ENCODE measurements at regions not wholly inside any gene's neighbourhood (a gene's known extent, or its start where the extent isn't known, plus 50 kb on each side); places are given as distances from the start of the nearest gene placed in this dataset.

- no TSS peak for BruUV-seq (replicated peaks)
- H3K4me1 ChIP-seq (ENCODE audit: insufficient read depth, low read length) = 0 out of 2 replicates have a peak, but pooled peaks cover 6% of the 10 kb centered on the region
- H4K20me1 ChIP-seq (ENCODE audit: insufficient read depth, low read length) = no peaks in the 10 kb centered on the region
- H3K27me3 ChIP-seq (ENCODE audit: control insufficient read depth in 1 of 2, insufficient read depth in 2 of 2, low read length in 2 of 2) = no peaks in the 10 kb centered on the region
- intact Hi-C loops (cut with micrococcal nuclease; ENCODE audit: unreplicated experiment) = no loop called here
- FAIRE-seq (no peak), ATAC-seq (no peak), DNase-seq (ENCODE audit: low spot score) (no peak)
- POLR2A ChIA-PET = no interaction called here
- WGBS (ENCODE audit: low lambda C conversion rate) = 24% methylated on average over 7 of the region's 7 CpGs
- H2AFZ ChIP-seq (ENCODE audit: low read length) = no peak overlapping the region
- H3K4me3 ChIP-seq (replicated peaks in 1 of 3; ENCODE audit: insufficient read depth in 1 of 3, low read depth in 2 of 3, low read length in 3 of 3) = no peak overlapping the region
- no peaks in the 10 kb centered on the region for H3K79me2 ChIP-seq (ENCODE audit: insufficient read depth, low read length)
- H3K9ac ChIP-seq (ENCODE audit: insufficient read depth, low read depth, low read length) = no peak overlapping the region
- TF ChIP-seq POGK (CRISPR knock-in tag; conservative IDR thresholded peaks at IDR 0.05) (no peak), ZNF672 (CRISPR knock-in tag; IDR thresholded peaks at IDR 0.05) (no peak), YY1 (IDR thresholded peaks at IDR 0.05; ENCODE audit: insufficient read depth, insufficient replicate concordance, low read depth, low read length) (no peak), CAMTA2 (CRISPR knock-in tag; IDR thresholded peaks at IDR 0.05; ENCODE audit: borderline replicate concordance) (no peak), SRSF1 (optimal IDR thresholded peaks at IDR 0.05; ENCODE audit: low read depth, low read length) (no peak)
- H3K4me2 ChIP-seq (ENCODE audit: low read depth, low read length) = no peak overlapping the region
- H3K9me3 ChIP-seq (ENCODE audit: low read length) = no peaks in the 10 kb centered on the region
- in situ Hi-C loops (cut with HindIII; ENCODE audit: extremely low pct_ligation_motif_present, low pct_unique_long_range_greater_than_20kb) = no loop called here
- no peaks in the 10 kb centered on the region for H3K36me3 ChIP-seq (replicated peaks in 1 of 2; ENCODE audit: control insufficient read depth in 1 of 2, insufficient read depth in 2 of 2, low read length in 2 of 2)
- no peak overlapping the region for H3K27ac ChIP-seq (ENCODE audit: extremely low read length, insufficient read depth, low read length)
- CTCF ChIA-PET (ENCODE audit: low intra/inter-chr PET ratio, low total read pairs) = no interaction called here
These were observed 631.2 kb upstream of the ZFP42 start for GRCh38 chr4:187364401-187364800.

GRCh38 chr4:187364851-187365250 lies 630.7 kb upstream of the ZFP42 start:
- DNase-seq (ENCODE audit: low spot score) = no peak
- H3K4me1 ChIP-seq (ENCODE audit: insufficient read depth, low read length) = 0 out of 2 replicates have a peak, but pooled peaks cover 6% of the 10 kb centered on the region
- no peak for FAIRE-seq
- in situ Hi-C loops (cut with HindIII; ENCODE audit: extremely low pct_ligation_motif_present, low pct_unique_long_range_greater_than_20kb) = no loop called here
- no peaks in the 10 kb centered on the region for H3K27me3 ChIP-seq (ENCODE audit: control insufficient read depth in 1 of 2, insufficient read depth in 2 of 2, low read length in 2 of 2)
- no peaks in the 10 kb centered on the region for H4K20me1 ChIP-seq (ENCODE audit: insufficient read depth, low read length)
- H3K9ac ChIP-seq (ENCODE audit: insufficient read depth, low read depth, low read length) = no peak overlapping the region
- H3K4me3 ChIP-seq (replicated peaks in 1 of 3; ENCODE audit: insufficient read depth in 1 of 3, low read depth in 2 of 3, low read length in 3 of 3) = no peak overlapping the region
- 25% methylated on average over 6 of the region's 7 CpGs for WGBS (ENCODE audit: low lambda C conversion rate)
- ChIA-PET CTCF (ENCODE audit: low intra/inter-chr PET ratio, low total read pairs) (no interaction called here), POLR2A (no interaction called here)
- no TSS peak for BruUV-seq (replicated peaks)
- H3K4me2 ChIP-seq (ENCODE audit: low read depth, low read length) = no peak overlapping the region
- no peaks in the 10 kb centered on the region for H3K9me3 ChIP-seq (ENCODE audit: low read length)
- no peak for ATAC-seq
- H2AFZ ChIP-seq (ENCODE audit: low read length) = no peak overlapping the region
- H3K36me3 ChIP-seq (replicated peaks in 1 of 2; ENCODE audit: control insufficient read depth in 1 of 2, insufficient read depth in 2 of 2, low read length in 2 of 2) = no peaks in the 10 kb centered on the region
- intact Hi-C loops (cut with micrococcal nuclease; ENCODE audit: unreplicated experiment) = no loop called here
- H3K27ac ChIP-seq (ENCODE audit: extremely low read length, insufficient read depth, low read length) = no peak overlapping the region
- no peaks in the 10 kb centered on the region for H3K79me2 ChIP-seq (ENCODE audit: insufficient read depth, low read length)
- TF ChIP-seq NR2C2 (CRISPR knock-in tag; IDR thresholded peaks at IDR 0.05; ENCODE audit: borderline replicate concordance) = no peak
